GM21367 (cell line): ENCODE measurements at regions not wholly inside any gene's neighbourhood (a gene's known extent, or its start where the extent isn't known, plus 50 kb on each side); places are given as distances from the start of the nearest gene placed in this dataset.
"Not testable (repeated sequence)": the region's sequence is repeated elsewhere in the genome, so short reads cannot be mapped to it uniquely, and the experiment has no call there.

Source experiments
- ATAC-seq: cut with Tn5 transposase; IDR thresholded peaks from one replicate; pipeline ENCODE4 v1.9.1; 2021; ENCODE audit not compliant: unreplicated experiment

- ATAC-seq, result no peak
Measured at GRCh38 chr4:11813951-11814446, 385.3 kb upstream of the HS3ST1 start.

- not testable (repeated sequence) for ATAC-seq
Measured at GRCh38 chr4:11811521-11811920, 382.8 kb upstream of the HS3ST1 start.

GRCh38 chr4:11805842-11806241, 377.1 kb upstream of the HS3ST1 start:
- ATAC-seq, result peak; percentile 89

GRCh38 chr4:11801466-11802446, 373.1 kb upstream of the HS3ST1 start:
- ATAC-seq, result no peak

GRCh38 chr4:11799196-11799595, 370.5 kb upstream of the HS3ST1 start:
- no peak for ATAC-seq

- ATAC-seq, result no peak
Measured at GRCh38 chr4:11791797-11792196, 363.1 kb upstream of the HS3ST1 start.

GRCh38 chr4:11790230-11790629, 361.5 kb upstream of the HS3ST1 start:
- no peak for ATAC-seq

- ATAC-seq, result no peak
Measured at GRCh38 chr4:11783588-11783987, 354.9 kb upstream of the HS3ST1 start.

- ATAC-seq, result no peak
Measured at GRCh38 chr4:11782859-11783258, 354.2 kb upstream of the HS3ST1 start.

- ATAC-seq, result no peak
Measured at GRCh38 chr4:11777447-11777846, 348.8 kb upstream of the HS3ST1 start.

GRCh38 chr4:11774346-11774745, 345.7 kb upstream of the HS3ST1 start:
- ATAC-seq, result no peak

GRCh38 chr4:11773798-11774197, 345.1 kb upstream of the HS3ST1 start:
- ATAC-seq, result no peak

- ATAC-seq, result no peak
Measured at GRCh38 chr4:11769434-11769833, 340.7 kb upstream of the HS3ST1 start.

- ATAC-seq, result no peak
Measured at GRCh38 chr4:11768251-11768972, 339.7 kb upstream of the HS3ST1 start.

GRCh38 chr4:11765849-11766453, 337.3 kb upstream of the HS3ST1 start:
- peak; percentile 80 for ATAC-seq

GRCh38 chr4:11748164-11748872, 319.6 kb upstream of the HS3ST1 start:
- no peak for ATAC-seq

GRCh38 chr4:11746734-11747133, 318.0 kb upstream of the HS3ST1 start:
- ATAC-seq, result no peak

- no peak for ATAC-seq
Measured at GRCh38 chr4:11743976-11744375, 315.3 kb upstream of the HS3ST1 start.

- ATAC-seq, result no peak
Measured at GRCh38 chr4:11743236-11743635, 314.5 kb upstream of the HS3ST1 start.

- ATAC-seq, result no peak
Measured at GRCh38 chr4:11741190-11741652, 312.5 kb upstream of the HS3ST1 start.

- no peak for ATAC-seq
Measured at GRCh38 chr4:11739992-11740391, 311.3 kb upstream of the HS3ST1 start.
